Activated naive CD4-positive, alpha-beta T cell treated with anti-CD3 and anti-CD28 coated beads, Interleukin-2, amount 50 U/mL, for 72 hours (primary cell): ENCODE measurements at regions not wholly inside any gene's neighbourhood (a gene's known extent, or its start where the extent isn't known, plus 50 kb on each side); places are given as distances from the start of the nearest gene placed in this dataset.

Experiments used
- ATAC-seq, 2 donors: fragments of 150-1000 bp; cut with Tn5 transposase; 2 replicates each; pipeline ENCODE4 v1.10.0; 2021; ENCODE audit warnings: mild to moderate bottlenecking in 2 of 2, moderate library complexity in 2 of 2
- DNase-seq, 2 donors: peaks; one replicate each; pipeline ENCODE4 v3.0.0; 2021 to 2022; ENCODE audit warnings: low spot score in 2 of 2
- H3K27ac Mint-ChIP-seq, 2 donors: one replicate each; pipeline ENCODE4 v1.8.0; 2022; ENCODE audit warnings: mild to moderate bottlenecking in 2 of 2, mixed read lengths in 2 of 2
- H3K36me3 Mint-ChIP-seq, 2 donors: one replicate each; pipeline ENCODE4 v1.8.0; 2022; ENCODE audit warnings: mixed read lengths in 2 of 2
- H3K9me3 Mint-ChIP-seq, 2 donors: one replicate each; pipeline ENCODE4 v1.8.0; 2022; ENCODE audit warnings: mixed read lengths in 2 of 2

GRCh38 chr19:46546194-46546896 lies 50.7 kb upstream of the PNMA8B start:
- DNase-seq (peak in 1 of 2 donors; percentile 53), ATAC-seq (peak; percentile 66 to 78)
- Mint-ChIP-seq H3K27ac (no peak overlapping the region), H3K9me3 (peaks cover 4 to 9% of the 10 kb centered on the region in 2 donors), H3K36me3 (peaks cover 6 to 16% of the 10 kb centered on the region in 2 donors)

- ATAC-seq (no peak), DNase-seq (no peak)
- Mint-ChIP-seq H3K27ac (no peak overlapping the region), H3K9me3 (peaks cover 4 to 11% of the 10 kb centered on the region in 2 donors), H3K36me3 (peaks cover 18 to 26% of the 10 kb centered on the region in 2 donors)
These were observed 50.4 kb upstream of the CALM3 start for GRCh38 chr19:46550684-46551083.

- no peak for DNase-seq
- no peak for ATAC-seq
- no peak overlapping the region for H3K27ac Mint-ChIP-seq
- H3K9me3 Mint-ChIP-seq = peaks cover 4 to 11% of the 10 kb centered on the region in 2 donors
- peaks cover 18 to 26% of the 10 kb centered on the region in 2 donors for H3K36me3 Mint-ChIP-seq
These were observed 50.0 kb upstream of the CALM3 start for GRCh38 chr19:46551164-46551563.
